Caco-2 (cell line): ENCODE measurements at regions not wholly inside any gene's neighbourhood (a gene's known extent, or its start where the extent isn't known, plus 50 kb on each side); places are given as distances from the start of the nearest gene placed in this dataset.

Source experiments
- BruUV-seq: library from RNA; stranded (reverse); fragments of 400-500 nt; replicated peaks from 2 replicates; lab custom pipeline; 2021; lab: Mats Ljungman, UMichigan
- CTCF ChIA-PET: fragments of 300-600 bp; sonication (Branson Sonifier 250); formaldehyde crosslinking; loops from one replicate; lab custom pipeline; 2022; ENCODE audit warnings: antibody characterized with exemption; lab: Charles Lee
- POLR2A ChIA-PET: fragments of 300-600 bp; sonication (Branson Sonifier 250); formaldehyde crosslinking; loops from one replicate; lab custom pipeline; 2022; ENCODE audit warnings: antibody characterized with exemption; lab: Charles Lee
- DNase-seq, 2 experiments: peaks; one replicate each; pipeline versions ENCODE4 v3.0.0 to v3.0.0-alpha.2; 2020 to 2022
- H3K27me3 ChIP-seq: replicated peaks from 2 replicates; pipeline ENCODE4 v1.6.0; 2011; ENCODE audit warnings: low read length; ENCODE audit not compliant: control insufficient read depth, insufficient read depth
- H3K36me3 ChIP-seq: 2 replicates; pipeline ENCODE4 v1.5.1; 2011; ENCODE audit warnings: low read length; ENCODE audit not compliant: control insufficient read depth, insufficient read depth
- H3K4me1 ChIP-seq: fragments of 250-450 bp; sonication (Bioruptor Pico); 2 replicates; pipeline ENCODE4 v1.5.1; 2020; ENCODE audit warnings: mild to moderate bottlenecking
- H3K4me3 ChIP-seq: 2 replicates; pipeline ENCODE4 v1.5.1; 2011; ENCODE audit warnings: low read depth, mild to moderate bottlenecking, control low read depth, low read length
- H3K9me3 ChIP-seq: fragments of 250-450 bp; sonication (Bioruptor Pico); 2 replicates; pipeline ENCODE4 v1.5.1; 2020; ENCODE audit warnings: mild to moderate bottlenecking, moderate library complexity
- H3K27ac Mint-ChIP-seq: one replicate; pipeline ENCODE4 v1.8.0; 2022; ENCODE audit warnings: mixed read lengths; ENCODE audit not compliant: unreplicated experiment
- H3K27me3 Mint-ChIP-seq: one replicate; pipeline ENCODE4 v1.8.0; 2022; ENCODE audit warnings: mixed read lengths; ENCODE audit not compliant: insufficient read depth, unreplicated experiment
- H3K36me3 Mint-ChIP-seq: one replicate; pipeline ENCODE4 v1.8.0; 2022; ENCODE audit warnings: mild to moderate bottlenecking, mixed read lengths; ENCODE audit not compliant: insufficient read depth, unreplicated experiment
- H3K4me1 Mint-ChIP-seq: one replicate; pipeline ENCODE4 v1.8.0; 2022; ENCODE audit warnings: low read depth, mixed read lengths; ENCODE audit not compliant: unreplicated experiment
- H3K4me3 Mint-ChIP-seq: one replicate; pipeline ENCODE4 v1.8.0; 2022; ENCODE audit warnings: mild to moderate bottlenecking, moderate library complexity, mixed read lengths; ENCODE audit not compliant: unreplicated experiment
- H3K9me3 Mint-ChIP-seq: one replicate; pipeline ENCODE4 v1.8.0; 2022; ENCODE audit warnings: mixed read lengths; ENCODE audit not compliant: unreplicated experiment
- intact Hi-C: fragments of 100-400 bp; cut with micrococcal nuclease; formaldehyde crosslinking; loops from one replicate; pipeline ENCODE4 v1.10.0; 2022; ENCODE audit not compliant: unreplicated experiment
- TF ChIP-seq, protein P1 (sequence below), 2 experiments: fragments of 200-600 bp in 1 of 2; IDR thresholded peaks; 1 replicate in 1 of 2; 2 replicates in 1 of 2; pipeline versions ENCODE4 v1.5.1 to v1.8.0; 2011 to 2022; ENCODE audit warnings: antibody characterized with exemption in 1 of 2, control low read depth in 1 of 2, inconsistent platforms in 1 of 2, low read depth in 1 of 2, low read length in 1 of 2, mild to moderate bottlenecking in 1 of 2, moderate library complexity in 1 of 2; ENCODE audit not compliant: insufficient read depth in 1 of 2, severe bottlenecking in 1 of 2, unreplicated experiment in 1 of 2

GRCh38 chr11:31877863-31878262 is 66.7 kb upstream of the PAX6 start:
- Histone ChIP-seq H3K9me3 (no peaks in the 10 kb centered on the region), H3K4me3 (no peak overlapping the region), H3K4me1 (no peaks in the 10 kb centered on the region), H3K36me3 (no peaks in the 10 kb centered on the region), H3K27me3 (no peaks in the 10 kb centered on the region)
- BruUV-seq = no TSS peak
- intact Hi-C loops = no loop called here
- no peaks in the 10 kb centered on the region for H3K9me3 Mint-ChIP-seq
- H3K27me3 Mint-ChIP-seq = peaks cover 16% of the 10 kb centered on the region
- H3K4me3 Mint-ChIP-seq = no peak overlapping the region
- TF ChIP-seq, protein P1, sequence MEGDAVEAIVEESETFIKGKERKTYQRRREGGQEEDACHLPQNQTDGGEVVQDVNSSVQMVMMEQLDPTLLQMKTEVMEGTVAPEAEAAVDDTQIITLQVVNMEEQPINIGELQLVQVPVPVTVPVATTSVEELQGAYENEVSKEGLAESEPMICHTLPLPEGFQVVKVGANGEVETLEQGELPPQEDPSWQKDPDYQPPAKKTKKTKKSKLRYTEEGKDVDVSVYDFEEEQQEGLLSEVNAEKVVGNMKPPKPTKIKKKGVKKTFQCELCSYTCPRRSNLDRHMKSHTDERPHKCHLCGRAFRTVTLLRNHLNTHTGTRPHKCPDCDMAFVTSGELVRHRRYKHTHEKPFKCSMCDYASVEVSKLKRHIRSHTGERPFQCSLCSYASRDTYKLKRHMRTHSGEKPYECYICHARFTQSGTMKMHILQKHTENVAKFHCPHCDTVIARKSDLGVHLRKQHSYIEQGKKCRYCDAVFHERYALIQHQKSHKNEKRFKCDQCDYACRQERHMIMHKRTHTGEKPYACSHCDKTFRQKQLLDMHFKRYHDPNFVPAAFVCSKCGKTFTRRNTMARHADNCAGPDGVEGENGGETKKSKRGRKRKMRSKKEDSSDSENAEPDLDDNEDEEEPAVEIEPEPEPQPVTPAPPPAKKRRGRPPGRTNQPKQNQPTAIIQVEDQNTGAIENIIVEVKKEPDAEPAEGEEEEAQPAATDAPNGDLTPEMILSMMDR (IDR thresholded peaks at IDR 0.05; ENCODE audit: insufficient read depth in 1 of 2, low read depth in 1 of 2, low read length in 1 of 2, severe bottlenecking in 1 of 2, unreplicated experiment in 1 of 2) = no peak
- H3K4me1 Mint-ChIP-seq = no peaks in the 10 kb centered on the region
- no peaks in the 10 kb centered on the region for H3K36me3 Mint-ChIP-seq
- ChIA-PET POLR2A (no interaction called here), CTCF (no interaction called here)
- H3K27ac Mint-ChIP-seq = no peak overlapping the region
- no peak for DNase-seq

DNA sequence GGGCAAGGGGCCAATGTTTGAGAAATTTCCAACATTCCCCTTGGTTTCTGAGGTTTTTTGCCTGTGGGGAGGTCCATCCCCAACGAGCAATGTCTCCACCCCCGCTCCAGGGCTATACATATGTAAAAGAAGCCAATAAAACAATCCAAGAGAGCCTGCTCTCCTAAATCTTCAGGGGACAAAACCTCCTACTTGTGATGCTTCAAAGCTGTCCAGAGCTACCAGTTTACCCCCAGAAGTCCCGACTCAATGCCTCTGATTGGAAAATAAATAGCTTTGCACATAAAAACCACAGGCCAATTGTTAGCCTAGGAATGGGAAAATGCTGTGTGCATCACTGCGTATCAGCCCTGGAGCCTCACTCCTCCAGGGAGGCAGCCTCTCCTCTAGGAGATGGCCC is 66.0 kb upstream of the PAX6 start:
- ChIA-PET POLR2A (no interaction called here), CTCF (no interaction called here)
- Mint-ChIP-seq H3K27me3 (peaks cover 15% of the 10 kb centered on the region), H3K36me3 (no peaks in the 10 kb centered on the region), H3K27ac (no peak overlapping the region), H3K9me3 (no peaks in the 10 kb centered on the region), H3K4me1 (no peaks in the 10 kb centered on the region), H3K4me3 (no peak overlapping the region)
- no peak for DNase-seq
- TF ChIP-seq, protein P1 (IDR thresholded peaks at IDR 0.05; ENCODE audit: insufficient read depth in 1 of 2, low read depth in 1 of 2, low read length in 1 of 2, severe bottlenecking in 1 of 2, unreplicated experiment in 1 of 2) = no peak
- H3K4me1 ChIP-seq = no peaks in the 10 kb centered on the region
- no peak overlapping the region for H3K4me3 ChIP-seq
- no peaks in the 10 kb centered on the region for H3K27me3 ChIP-seq
- no peaks in the 10 kb centered on the region for H3K36me3 ChIP-seq
- BruUV-seq = no TSS peak
- intact Hi-C loops = no loop called here
- no peaks in the 10 kb centered on the region for H3K9me3 ChIP-seq

DNA sequence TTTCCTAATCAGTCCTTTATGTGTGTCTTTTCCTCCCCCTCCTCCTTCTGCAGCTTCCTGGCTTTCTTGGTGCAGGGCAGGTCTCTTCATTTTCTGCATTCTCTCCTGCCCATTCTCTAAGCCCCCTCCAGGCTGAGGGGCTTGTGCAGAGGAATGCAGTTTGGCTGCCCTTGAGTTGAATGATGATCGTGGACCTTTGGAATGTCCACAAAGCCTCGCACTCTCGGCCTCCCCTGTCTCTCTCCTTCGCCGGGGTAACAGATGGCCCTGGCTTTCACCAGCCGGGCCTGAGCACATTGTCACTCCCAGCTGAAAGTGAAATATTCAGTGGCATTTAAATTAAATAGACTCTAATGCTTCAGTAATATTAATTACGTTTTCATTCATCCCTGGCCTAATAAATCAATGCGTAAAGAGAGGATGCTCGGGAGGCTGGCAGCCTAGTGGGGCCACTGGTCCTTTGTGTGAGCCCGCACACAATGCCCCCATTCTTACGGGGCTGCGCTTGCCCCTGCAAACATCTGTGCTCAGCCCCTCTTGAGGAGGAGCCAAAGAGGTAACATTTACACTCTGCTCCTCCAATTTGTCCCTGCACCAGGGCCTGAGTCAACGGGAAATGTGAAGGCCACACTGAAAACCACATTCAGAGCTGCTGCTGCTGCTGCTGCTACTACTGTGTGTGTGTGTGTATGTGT is 64.9 kb upstream of the PAX6 start:
- intact Hi-C loops = no loop called here
- POLR2A ChIA-PET = no interaction called here

More for the DNA sequence above, 64.9 kb upstream of the PAX6 start:
- Mint-ChIP-seq H3K4me3 (no peak overlapping the region), H3K4me1 (no peaks in the 10 kb centered on the region), H3K27me3 (peaks cover 13% of the 10 kb centered on the region), H3K27ac (no peak overlapping the region), H3K36me3 (no peaks in the 10 kb centered on the region), H3K9me3 (no peaks in the 10 kb centered on the region)
- BruUV-seq = no TSS peak
- no peak for DNase-seq
- Histone ChIP-seq H3K4me3 (no peak overlapping the region), H3K27me3 (no peaks in the 10 kb centered on the region), H3K4me1 (no peaks in the 10 kb centered on the region), H3K9me3 (no peaks in the 10 kb centered on the region), H3K36me3 (no peaks in the 10 kb centered on the region)
- TF ChIP-seq, protein P1 (IDR thresholded peaks at IDR 0.05; ENCODE audit: insufficient read depth in 1 of 2, low read depth in 1 of 2, low read length in 1 of 2, severe bottlenecking in 1 of 2, unreplicated experiment in 1 of 2) = no peak
- CTCF ChIA-PET = no interaction called here
